ENCODE measurements at regions not wholly inside any gene's neighbourhood (a gene's known extent, or its start where the extent isn't known, plus 50 kb on each side); places are given as distances from the start of the nearest gene placed in this dataset.

DNA sequence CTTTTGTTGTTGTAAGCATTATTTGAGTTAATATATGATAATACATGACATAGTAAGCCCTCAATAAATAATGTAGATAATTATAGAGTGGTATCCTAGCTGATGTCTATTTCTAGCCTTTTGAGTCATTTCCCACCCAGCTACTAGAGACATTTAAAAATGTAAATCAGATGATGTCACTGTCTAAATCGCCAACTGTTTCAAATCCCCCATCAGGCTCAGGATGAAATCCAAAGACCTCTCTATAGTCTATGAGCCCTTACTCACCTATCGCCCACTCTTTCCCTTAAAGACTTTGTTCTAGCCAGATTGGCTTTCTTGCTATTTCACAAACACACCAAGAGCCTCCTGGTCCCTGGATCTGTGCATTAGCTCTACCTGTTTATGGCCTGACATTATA is 135.4 kb upstream of the PLET1 start:
- TF ChIP-seq, protein P1, sequence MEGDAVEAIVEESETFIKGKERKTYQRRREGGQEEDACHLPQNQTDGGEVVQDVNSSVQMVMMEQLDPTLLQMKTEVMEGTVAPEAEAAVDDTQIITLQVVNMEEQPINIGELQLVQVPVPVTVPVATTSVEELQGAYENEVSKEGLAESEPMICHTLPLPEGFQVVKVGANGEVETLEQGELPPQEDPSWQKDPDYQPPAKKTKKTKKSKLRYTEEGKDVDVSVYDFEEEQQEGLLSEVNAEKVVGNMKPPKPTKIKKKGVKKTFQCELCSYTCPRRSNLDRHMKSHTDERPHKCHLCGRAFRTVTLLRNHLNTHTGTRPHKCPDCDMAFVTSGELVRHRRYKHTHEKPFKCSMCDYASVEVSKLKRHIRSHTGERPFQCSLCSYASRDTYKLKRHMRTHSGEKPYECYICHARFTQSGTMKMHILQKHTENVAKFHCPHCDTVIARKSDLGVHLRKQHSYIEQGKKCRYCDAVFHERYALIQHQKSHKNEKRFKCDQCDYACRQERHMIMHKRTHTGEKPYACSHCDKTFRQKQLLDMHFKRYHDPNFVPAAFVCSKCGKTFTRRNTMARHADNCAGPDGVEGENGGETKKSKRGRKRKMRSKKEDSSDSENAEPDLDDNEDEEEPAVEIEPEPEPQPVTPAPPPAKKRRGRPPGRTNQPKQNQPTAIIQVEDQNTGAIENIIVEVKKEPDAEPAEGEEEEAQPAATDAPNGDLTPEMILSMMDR (IDR thresholded peaks at IDR 0.05; ENCODE audit: poor library complexity), result no peak
- TF ChIP-seq EZH2 (IDR thresholded peaks at IDR 0.05; ENCODE audit: borderline replicate concordance), result no peak

All from hepatocyte (in vitro differentiated cells).